Tibial nerve (tissue), 4 donors: ENCODE measurements at regions not wholly inside any gene's neighbourhood (a gene's known extent, or its start where the extent isn't known, plus 50 kb on each side); places are given as distances from the start of the nearest gene placed in this dataset.

Experiments
- CTCF ChIP-seq, 5 experiments: fragments of 200-600 bp in 3 of 5; fragments of 450-650 bp in 2 of 5; sonication (generic) in 3 of 5; IDR thresholded peaks; one replicate each; pipeline ENCODE4 v1.5.1; 2016 to 2019; ENCODE audit warnings: antibody characterized with exemption in 5 of 5, mild to moderate bottlenecking in 3 of 5, moderate library complexity in 2 of 5
- EP300 ChIP-seq, 2 donors: sonication (generic); formaldehyde crosslinking; IDR thresholded peaks; one replicate each; pipeline ENCODE4 v1.6.1; 2017; ENCODE audit warnings: antibody characterized with exemption in 2 of 2, mild to moderate bottlenecking in 1 of 2

GRCh38 chr1:218108034-218108433 is 177.1 kb upstream of the RRP15 start:
- TF ChIP-seq CTCF (IDR thresholded peaks at IDR 0.05) (no peak), EP300 (IDR thresholded peaks at IDR 0.05) (no peak)
